ENCODE measurements at regions not wholly inside any gene's neighbourhood (a gene's known extent, or its start where the extent isn't known, plus 50 kb on each side); places are given as distances from the start of the nearest gene placed in this dataset.
"Not testable (repeated sequence)": the region's sequence is repeated elsewhere in the genome, so short reads cannot be mapped to it uniquely, and the experiment has no call there.

- H3K27ac ChIP-seq, result no peak overlapping the region
- TF ChIP-seq, protein P1, sequence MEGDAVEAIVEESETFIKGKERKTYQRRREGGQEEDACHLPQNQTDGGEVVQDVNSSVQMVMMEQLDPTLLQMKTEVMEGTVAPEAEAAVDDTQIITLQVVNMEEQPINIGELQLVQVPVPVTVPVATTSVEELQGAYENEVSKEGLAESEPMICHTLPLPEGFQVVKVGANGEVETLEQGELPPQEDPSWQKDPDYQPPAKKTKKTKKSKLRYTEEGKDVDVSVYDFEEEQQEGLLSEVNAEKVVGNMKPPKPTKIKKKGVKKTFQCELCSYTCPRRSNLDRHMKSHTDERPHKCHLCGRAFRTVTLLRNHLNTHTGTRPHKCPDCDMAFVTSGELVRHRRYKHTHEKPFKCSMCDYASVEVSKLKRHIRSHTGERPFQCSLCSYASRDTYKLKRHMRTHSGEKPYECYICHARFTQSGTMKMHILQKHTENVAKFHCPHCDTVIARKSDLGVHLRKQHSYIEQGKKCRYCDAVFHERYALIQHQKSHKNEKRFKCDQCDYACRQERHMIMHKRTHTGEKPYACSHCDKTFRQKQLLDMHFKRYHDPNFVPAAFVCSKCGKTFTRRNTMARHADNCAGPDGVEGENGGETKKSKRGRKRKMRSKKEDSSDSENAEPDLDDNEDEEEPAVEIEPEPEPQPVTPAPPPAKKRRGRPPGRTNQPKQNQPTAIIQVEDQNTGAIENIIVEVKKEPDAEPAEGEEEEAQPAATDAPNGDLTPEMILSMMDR (conservative IDR thresholded peaks at IDR 0.05), result no peak
Measured at GRCh38 chr5:101535626-101536025, 632.5 kb upstream of the ST8SIA4 start.

GRCh38 chr5:101534491-101535110 is 631.5 kb upstream of the ST8SIA4 start:
- no peak overlapping the region for H3K27ac ChIP-seq
- TF ChIP-seq, protein P1 (conservative IDR thresholded peaks at IDR 0.05), result no peak

DNA sequence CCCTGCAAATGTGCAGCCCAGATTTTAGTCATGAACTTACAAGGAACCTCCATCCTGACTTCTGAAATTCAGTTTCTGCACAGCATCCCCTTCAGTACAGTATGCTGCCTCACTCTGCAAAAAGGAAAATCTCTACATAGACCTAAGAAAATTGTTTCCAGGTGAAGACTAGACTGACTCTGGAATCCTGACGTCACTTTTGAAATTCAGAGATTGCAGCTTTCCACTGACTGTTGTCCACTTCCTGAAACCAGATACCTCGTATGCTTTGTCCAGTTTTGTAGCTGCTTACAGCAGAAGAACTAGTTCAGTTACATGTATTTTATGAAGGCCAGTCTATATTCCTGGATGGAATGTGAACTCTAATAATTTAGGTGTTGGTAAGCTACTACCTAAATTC is 629.3 kb upstream of the ST8SIA4 start:
- no peak overlapping the region for H3K27ac ChIP-seq
- TF ChIP-seq, protein P1 (conservative IDR thresholded peaks at IDR 0.05), result no peak

DNA sequence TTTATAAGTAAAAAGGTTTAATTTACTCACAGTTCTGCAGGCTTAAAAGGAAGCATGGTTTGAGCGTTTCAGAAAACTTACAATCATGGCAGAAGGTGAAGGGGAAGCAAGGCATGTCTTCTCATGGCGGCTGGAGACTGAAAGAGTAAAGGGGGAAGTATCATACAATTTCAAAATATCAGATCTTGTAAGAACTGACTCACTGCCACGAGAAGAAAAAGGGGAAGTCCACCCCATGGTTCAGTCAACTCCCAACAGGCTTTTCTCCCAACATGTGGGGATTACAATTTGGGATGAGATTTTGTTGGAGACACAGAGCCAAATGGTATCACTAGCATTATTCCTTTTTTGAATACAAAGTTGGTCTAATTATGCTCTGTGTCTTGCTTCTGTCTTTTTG is 627.9 kb upstream of the ST8SIA4 start:
- no peak overlapping the region for H3K27ac ChIP-seq
- TF ChIP-seq, protein P1 (conservative IDR thresholded peaks at IDR 0.05), result no peak

GRCh38 chr5:101529094-101529493 is 626.0 kb upstream of the ST8SIA4 start:
- not testable (repeated sequence) for H3K27ac ChIP-seq

DNA sequence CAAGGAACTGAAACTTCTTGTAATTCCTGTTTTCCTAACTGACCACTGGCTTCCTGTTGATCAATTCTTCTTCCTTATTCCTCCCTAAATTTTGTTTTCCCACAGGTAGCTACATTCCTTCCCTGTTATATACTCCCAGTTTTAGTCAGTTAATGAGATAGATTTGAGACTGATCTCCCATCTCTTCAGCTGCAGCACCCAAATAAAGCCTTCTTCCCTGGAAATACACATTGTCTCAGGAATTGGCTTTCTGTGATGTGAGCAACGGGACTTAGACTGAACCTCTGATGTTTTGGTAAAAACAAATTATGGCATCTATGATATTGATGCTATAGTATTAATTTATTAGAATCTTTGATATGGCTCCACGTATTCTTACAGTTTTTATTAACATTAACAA is 617.3 kb upstream of the ST8SIA4 start:
- TF ChIP-seq, protein P1 (conservative IDR thresholded peaks at IDR 0.05), result no peak
- no peak overlapping the region for H3K27ac ChIP-seq

- TF ChIP-seq, protein P1 (conservative IDR thresholded peaks at IDR 0.05), result no peak
- no peak overlapping the region for H3K27ac ChIP-seq
Measured at GRCh38 chr5:101517795-101518194, 614.7 kb upstream of the ST8SIA4 start.

- TF ChIP-seq, protein P1 (conservative IDR thresholded peaks at IDR 0.05), result no peak
- no peak overlapping the region for H3K27ac ChIP-seq
Measured at GRCh38 chr5:101515721-101516120, 612.6 kb upstream of the ST8SIA4 start.

Data from VCaP (cell line).